ENCODE measurements at regions not wholly inside any gene's neighbourhood (a gene's known extent, or its start where the extent isn't known, plus 50 kb on each side); places are given as distances from the start of the nearest gene placed in this dataset.

DNA sequence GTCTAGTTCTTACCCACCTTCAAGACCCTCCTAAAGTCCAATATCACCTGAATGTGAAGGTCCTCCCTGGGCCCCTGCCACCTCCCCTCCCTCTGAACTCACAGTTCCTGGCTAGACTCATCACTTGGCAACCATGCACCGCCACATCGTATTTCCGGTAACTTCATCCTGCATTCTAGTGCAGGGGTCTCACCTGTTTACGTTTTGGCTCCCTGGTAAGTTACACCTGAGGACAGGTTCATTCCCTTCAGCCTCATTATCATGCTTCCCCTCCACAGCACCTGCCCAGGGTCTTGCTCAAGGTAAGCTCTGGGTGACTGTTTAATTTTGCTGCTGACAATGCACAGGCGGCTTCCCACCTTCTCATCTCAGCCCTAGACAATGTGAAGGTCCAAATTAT, 93.1 kb downstream of the MIS18A start:
- TF ChIP-seq, protein P1, sequence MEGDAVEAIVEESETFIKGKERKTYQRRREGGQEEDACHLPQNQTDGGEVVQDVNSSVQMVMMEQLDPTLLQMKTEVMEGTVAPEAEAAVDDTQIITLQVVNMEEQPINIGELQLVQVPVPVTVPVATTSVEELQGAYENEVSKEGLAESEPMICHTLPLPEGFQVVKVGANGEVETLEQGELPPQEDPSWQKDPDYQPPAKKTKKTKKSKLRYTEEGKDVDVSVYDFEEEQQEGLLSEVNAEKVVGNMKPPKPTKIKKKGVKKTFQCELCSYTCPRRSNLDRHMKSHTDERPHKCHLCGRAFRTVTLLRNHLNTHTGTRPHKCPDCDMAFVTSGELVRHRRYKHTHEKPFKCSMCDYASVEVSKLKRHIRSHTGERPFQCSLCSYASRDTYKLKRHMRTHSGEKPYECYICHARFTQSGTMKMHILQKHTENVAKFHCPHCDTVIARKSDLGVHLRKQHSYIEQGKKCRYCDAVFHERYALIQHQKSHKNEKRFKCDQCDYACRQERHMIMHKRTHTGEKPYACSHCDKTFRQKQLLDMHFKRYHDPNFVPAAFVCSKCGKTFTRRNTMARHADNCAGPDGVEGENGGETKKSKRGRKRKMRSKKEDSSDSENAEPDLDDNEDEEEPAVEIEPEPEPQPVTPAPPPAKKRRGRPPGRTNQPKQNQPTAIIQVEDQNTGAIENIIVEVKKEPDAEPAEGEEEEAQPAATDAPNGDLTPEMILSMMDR (IDR thresholded peaks at IDR 0.05): no peak
- TF ChIP-seq POLR2A (IDR thresholded peaks at IDR 0.05): no peak
